ENCODE measurements at regions not wholly inside any gene's neighbourhood (a gene's known extent, or its start where the extent isn't known, plus 50 kb on each side); places are given as distances from the start of the nearest gene placed in this dataset.
"Not testable (repeated sequence)": the region's sequence is repeated elsewhere in the genome, so short reads cannot be mapped to it uniquely, and the experiment has no call there.

GRCh38 chr2:77873506-77873905, 351.3 kb upstream of the LRRTM4 start (continued):
- TF ChIP-seq USF1 (CRISPR knock-in tag; IDR thresholded peaks at IDR 0.05) = no peak
- TF ChIP-seq GTF2I (CRISPR knock-in tag; conservative IDR thresholded peaks at IDR 0.05) = no peak
- no peak for TF ChIP-seq JUN (CRISPR knock-in tag; IDR thresholded peaks at IDR 0.05)
- no peak for TF ChIP-seq ZNF219 (CRISPR knock-in tag; IDR thresholded peaks at IDR 0.05; ENCODE audit: borderline replicate concordance)
- TF ChIP-seq TEAD4 (CRISPR knock-in tag; IDR thresholded peaks at IDR 0.05) = no peak
- TF ChIP-seq OVOL2 (CRISPR knock-in tag; IDR thresholded peaks at IDR 0.05; ENCODE audit: borderline replicate concordance) = no peak
- TF ChIP-seq, protein P1, sequence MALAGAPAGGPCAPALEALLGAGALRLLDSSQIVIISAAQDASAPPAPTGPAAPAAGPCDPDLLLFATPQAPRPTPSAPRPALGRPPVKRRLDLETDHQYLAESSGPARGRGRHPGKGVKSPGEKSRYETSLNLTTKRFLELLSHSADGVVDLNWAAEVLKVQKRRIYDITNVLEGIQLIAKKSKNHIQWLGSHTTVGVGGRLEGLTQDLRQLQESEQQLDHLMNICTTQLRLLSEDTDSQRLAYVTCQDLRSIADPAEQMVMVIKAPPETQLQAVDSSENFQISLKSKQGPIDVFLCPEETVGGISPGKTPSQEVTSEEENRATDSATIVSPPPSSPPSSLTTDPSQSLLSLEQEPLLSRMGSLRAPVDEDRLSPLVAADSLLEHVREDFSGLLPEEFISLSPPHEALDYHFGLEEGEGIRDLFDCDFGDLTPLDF (CRISPR knock-in tag; IDR thresholded peaks at IDR 0.05) = no peak
- TF ChIP-seq ZNF317 (CRISPR knock-in tag; IDR thresholded peaks at IDR 0.05; ENCODE audit: borderline replicate concordance, low read depth) = no peak

DNA sequence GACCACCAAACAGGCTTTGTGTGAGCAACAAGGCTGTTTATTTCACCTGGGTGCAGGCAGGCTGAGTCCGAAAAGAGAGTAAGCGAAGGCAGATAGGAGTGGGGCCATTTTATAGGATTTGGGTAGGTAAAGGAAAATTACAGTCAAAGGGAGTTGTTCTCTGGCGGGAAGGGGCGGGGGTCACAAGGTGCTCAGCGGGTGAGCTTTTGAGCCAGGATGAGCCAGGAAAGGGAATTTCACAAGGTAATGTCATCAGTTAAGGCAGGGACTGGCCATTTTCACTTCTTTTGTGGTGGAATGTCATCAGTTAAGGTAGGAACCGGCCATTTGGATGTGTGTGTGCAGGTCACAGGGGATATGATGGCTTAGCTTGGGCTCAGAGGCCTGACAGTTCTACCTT, 378.0 kb upstream of the LRRTM4 start:
- H3K9me3 Mint-ChIP-seq; H3K27me3 Mint-ChIP-seq (ENCODE audit: low read depth); H3K36me3 Mint-ChIP-seq; ATAC-seq; CTCF ChIA-PET; POLR2A ChIA-PET; H3K4me3 Mint-ChIP-seq: not testable (repeated sequence)
- H3K4me1 Mint-ChIP-seq = peaks cover 15% of the 10 kb centered on the region
- peak; percentile 12 for DNase-seq (ENCODE audit: low spot score)
- peak overlapping the region; percentile 48; the same call in 1 of the 2 replicates for H3K27ac Mint-ChIP-seq

DNA sequence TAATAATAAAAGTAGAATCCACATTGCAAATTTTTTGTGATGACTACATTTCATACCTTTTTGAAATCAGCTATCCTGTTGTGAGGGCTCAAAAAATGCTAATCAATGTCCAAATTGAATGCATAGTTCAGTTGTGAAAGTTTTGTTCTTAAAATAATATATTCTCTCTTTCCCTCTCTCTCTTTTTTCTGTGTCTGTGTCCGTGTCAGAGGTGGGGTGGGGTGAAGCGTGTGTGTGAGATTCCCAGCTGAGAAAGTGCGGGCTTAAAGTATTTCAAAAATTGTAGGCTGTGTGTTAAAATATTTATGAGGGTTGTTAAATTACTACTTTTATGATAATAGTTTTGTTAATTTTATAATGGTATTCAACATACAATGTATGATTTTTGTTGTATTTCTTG, 388.0 kb upstream of the LRRTM4 start:
- TF ChIP-seq, protein P2, sequence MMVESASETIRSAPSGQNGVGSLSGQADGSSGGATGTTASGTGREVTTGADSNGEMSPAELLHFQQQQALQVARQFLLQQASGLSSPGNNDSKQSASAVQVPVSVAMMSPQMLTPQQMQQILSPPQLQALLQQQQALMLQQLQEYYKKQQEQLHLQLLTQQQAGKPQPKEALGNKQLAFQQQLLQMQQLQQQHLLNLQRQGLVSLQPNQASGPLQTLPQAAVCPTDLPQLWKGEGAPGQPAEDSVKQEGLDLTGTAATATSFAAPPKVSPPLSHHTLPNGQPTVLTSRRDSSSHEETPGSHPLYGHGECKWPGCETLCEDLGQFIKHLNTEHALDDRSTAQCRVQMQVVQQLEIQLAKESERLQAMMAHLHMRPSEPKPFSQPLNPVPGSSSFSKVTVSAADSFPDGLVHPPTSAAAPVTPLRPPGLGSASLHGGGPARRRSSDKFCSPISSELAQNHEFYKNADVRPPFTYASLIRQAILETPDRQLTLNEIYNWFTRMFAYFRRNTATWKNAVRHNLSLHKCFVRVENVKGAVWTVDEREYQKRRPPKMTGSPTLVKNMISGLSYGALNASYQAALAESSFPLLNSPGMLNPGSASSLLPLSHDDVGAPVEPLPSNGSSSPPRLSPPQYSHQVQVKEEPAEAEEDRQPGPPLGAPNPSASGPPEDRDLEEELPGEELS (CRISPR knock-in tag; IDR thresholded peaks at IDR 0.05) = no peak
- TF ChIP-seq USF2 (CRISPR knock-in tag; IDR thresholded peaks at IDR 0.05) = no peak
- no peak for TF ChIP-seq ATF3 (CRISPR knock-in tag; conservative IDR thresholded peaks at IDR 0.05)
- no peak for TF ChIP-seq CREB1 (CRISPR knock-in tag; IDR thresholded peaks at IDR 0.05)
- TF ChIP-seq, protein P3, sequence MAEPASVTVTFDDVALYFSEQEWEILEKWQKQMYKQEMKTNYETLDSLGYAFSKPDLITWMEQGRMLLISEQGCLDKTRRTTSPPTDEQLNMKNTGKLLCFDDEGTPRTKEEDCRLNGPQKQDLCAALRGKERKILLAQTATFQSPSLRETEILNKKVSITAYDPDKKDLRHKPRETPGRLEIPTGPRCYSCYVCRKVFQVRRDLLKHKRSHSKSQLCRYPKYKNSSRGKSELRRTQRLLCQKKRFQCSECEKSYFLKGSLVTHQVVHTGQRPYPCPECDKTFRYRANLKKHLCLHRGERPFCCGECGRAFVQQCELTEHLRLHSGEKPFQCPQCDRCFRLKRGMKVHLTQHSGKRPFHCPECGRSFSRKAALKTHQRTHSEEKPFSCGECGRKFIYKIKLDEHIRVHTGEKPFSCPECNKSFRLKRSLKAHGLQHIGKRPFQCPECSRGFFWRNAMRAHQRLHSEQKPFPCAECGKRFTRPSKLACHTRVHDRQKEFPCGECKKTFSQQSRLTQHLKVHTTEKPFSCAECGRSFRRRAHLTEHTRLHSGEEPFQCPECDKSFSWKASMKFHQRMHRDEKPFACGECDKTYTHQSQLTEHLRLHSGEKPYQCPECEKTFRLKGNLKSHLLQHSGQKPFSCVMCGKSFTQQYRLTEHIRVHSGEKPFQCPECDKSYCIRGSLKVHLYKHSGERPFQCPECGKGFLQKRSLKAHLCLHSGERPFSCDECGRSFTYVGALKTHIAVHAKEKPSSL (CRISPR knock-in tag; conservative IDR thresholded peaks at IDR 0.05) = no peak
- TF ChIP-seq AFF4 (CRISPR knock-in tag; IDR thresholded peaks at IDR 0.05; ENCODE audit: borderline replicate concordance) = no peak
- ATAC-seq (no peak), DNase-seq (ENCODE audit: low spot score) (no peak)
- no peaks in the 10 kb centered on the region for H3K9me3 Mint-ChIP-seq
- POLR2A ChIA-PET = no interaction called here
- H3K4me1 Mint-ChIP-seq = peaks cover 7% of the 10 kb centered on the region
- no peak overlapping the region for H3K27ac Mint-ChIP-seq
- CTCF ChIA-PET = no interaction called here
- H3K27me3 Mint-ChIP-seq (ENCODE audit: low read depth) = no peaks in the 10 kb centered on the region
- no peaks in the 10 kb centered on the region for H3K36me3 Mint-ChIP-seq
- no peak overlapping the region for H3K4me3 Mint-ChIP-seq
